Testis (tissue), 2 donors: ENCODE measurements at regions not wholly inside any gene's neighbourhood (a gene's known extent, or its start where the extent isn't known, plus 50 kb on each side); places are given as distances from the start of the nearest gene placed in this dataset.

Experiments
- CTCF ChIP-seq, 3 experiments: fragments of 450-650 bp in 2 of 3; fragments of 200-600 bp in 1 of 3; sonication (generic) in 1 of 3; IDR thresholded peaks; one replicate each; pipeline ENCODE4 v1.5.1; 2016 to 2019; ENCODE audit warnings: antibody characterized with exemption in 3 of 3, mild to moderate bottlenecking in 2 of 3, moderate library complexity in 1 of 3
- POLR2A ChIP-seq: fragments of 450-650 bp; IDR thresholded peaks from one replicate; pipeline ENCODE4 v1.6.1; 2017; ENCODE audit warnings: antibody characterized with exemption, mild to moderate bottlenecking, moderate library complexity

GRCh38 chr6:15980801-15981200 lies 148.1 kb upstream of the MYLIP start:
- TF ChIP-seq CTCF (IDR thresholded peaks at IDR 0.05) (no peak), POLR2A (no peak)
